HG03280 (cell line): ENCODE measurements at regions not wholly inside any gene's neighbourhood (a gene's known extent, or its start where the extent isn't known, plus 50 kb on each side); places are given as distances from the start of the nearest gene placed in this dataset.

Source experiments
- ATAC-seq: cut with Tn5 transposase; IDR thresholded peaks from one replicate; pipeline ENCODE4 v1.9.1; 2021; ENCODE audit warnings: mild to moderate bottlenecking, moderate library complexity; ENCODE audit not compliant: unreplicated experiment

DNA sequence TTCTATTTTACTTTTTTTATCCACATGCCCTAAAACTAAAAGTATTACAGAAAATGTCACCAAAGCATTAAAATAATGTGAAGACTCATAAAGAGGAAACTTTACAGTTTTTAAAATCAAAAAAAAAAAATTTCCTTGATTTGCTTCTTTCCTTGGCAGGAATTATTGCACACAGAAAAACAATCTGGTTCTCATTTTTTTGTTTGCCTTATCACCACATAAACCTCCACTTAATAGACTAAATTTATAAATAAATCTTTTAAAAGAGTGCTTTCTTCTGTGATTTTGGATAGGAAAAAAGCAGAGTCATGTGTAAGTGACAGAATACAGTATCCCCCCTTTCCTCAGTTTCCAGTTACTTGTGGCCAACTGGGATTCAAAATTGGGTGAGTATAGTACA, 695.1 kb upstream of the CITED2 start:
- no peak for ATAC-seq

DNA sequence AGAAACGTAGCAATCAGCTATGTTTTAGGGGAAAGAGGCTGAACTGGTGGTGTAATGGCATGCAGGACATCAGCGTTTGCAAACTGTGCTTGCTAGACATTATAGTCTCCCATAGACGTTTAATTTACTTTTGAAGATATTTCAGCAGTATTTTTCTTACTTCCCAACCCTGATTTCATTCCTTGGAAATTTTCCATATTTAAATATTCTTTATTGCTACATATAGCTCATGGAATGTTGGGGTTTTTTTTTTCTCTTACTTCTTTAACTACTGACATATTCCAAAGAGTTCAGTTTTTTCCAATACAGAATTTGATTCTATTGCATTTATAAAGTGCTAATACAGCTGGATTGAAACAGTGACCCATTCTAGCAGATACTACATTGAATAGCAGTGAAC, 694.4 kb upstream of the CITED2 start:
- no peak for ATAC-seq

DNA sequence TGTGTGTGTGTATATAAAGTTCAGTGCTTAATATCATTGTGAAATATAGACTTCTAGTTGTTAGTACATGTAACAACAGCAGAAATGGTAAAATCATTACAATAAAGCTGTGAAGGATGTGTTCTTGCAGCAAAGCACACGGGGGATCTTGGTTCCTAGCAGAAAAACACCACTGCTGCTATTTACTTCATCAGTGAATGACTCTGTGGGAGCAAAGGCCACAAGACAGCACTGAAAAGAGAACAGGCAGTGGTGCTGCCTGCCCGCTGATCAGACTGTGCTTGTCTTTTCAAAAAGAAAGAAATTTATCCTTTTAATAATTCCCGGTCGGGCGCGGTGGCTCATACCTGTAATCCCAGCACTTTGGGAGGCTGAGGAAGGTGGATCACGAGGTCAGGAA, 689.9 kb upstream of the CITED2 start:
- no peak for ATAC-seq

DNA sequence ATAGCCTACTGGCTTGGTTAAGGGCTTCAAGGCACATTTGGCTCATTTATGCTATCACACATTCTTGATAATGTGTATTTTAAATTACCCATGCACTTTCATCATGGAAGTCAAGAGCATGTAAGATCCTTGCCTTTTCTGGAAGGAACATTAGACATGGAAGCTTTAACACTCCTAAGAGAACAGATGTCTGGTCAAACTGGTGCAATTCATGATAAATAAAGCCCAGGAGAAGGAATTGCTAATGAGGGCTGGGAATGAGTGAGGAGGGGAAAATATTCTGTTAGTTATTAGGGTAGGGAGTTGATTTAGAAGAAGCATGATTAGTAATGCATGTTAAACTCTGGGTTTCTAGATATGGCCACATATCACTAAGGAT, 688.6 kb upstream of the CITED2 start:
- no peak for ATAC-seq

DNA sequence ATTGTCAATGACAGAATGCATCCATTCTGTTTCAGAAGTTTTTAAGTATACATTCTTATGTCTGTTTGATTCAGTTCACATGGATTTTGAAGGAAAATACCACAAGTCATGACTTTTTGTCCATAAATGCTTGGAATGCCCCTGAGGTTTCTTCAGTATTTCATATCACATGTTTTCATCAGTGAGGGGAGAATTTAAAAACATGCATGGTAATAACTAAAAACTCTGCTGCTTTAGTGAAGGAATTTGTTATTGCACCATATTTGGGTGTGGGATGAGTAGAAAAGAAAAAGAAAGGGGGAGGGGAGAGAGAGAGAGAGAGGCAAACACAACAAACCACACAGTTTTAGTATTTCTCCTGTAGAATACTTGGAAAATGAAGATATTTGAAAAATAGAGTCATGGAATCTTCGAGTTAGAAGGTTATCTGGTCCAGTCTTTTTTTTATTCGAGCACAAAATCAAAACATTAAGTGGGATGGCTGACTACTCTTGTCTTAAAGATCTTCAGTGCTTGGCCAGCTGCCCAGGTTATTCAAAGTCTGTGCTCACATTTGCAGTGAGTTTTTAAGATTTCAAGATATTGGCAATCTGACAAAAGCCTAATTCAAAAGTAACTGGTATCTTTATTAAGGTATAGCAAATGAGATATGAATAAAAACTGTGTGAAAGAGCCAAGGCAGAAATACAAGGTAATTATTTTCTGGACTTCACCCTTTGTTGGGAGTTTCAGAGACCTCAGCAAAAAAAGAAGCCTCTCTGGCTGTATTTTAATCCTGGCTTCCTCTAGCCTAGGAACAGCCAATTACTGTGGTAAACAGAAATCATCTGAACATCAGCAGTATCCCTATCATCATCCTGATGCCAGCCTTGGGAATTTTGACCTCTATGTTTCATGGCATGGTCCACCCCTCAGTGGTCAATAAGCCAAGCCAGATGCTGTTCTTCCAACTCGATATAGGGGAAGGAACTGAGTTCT, 687.9 kb upstream of the CITED2 start:
- ATAC-seq, result no peak

DNA sequence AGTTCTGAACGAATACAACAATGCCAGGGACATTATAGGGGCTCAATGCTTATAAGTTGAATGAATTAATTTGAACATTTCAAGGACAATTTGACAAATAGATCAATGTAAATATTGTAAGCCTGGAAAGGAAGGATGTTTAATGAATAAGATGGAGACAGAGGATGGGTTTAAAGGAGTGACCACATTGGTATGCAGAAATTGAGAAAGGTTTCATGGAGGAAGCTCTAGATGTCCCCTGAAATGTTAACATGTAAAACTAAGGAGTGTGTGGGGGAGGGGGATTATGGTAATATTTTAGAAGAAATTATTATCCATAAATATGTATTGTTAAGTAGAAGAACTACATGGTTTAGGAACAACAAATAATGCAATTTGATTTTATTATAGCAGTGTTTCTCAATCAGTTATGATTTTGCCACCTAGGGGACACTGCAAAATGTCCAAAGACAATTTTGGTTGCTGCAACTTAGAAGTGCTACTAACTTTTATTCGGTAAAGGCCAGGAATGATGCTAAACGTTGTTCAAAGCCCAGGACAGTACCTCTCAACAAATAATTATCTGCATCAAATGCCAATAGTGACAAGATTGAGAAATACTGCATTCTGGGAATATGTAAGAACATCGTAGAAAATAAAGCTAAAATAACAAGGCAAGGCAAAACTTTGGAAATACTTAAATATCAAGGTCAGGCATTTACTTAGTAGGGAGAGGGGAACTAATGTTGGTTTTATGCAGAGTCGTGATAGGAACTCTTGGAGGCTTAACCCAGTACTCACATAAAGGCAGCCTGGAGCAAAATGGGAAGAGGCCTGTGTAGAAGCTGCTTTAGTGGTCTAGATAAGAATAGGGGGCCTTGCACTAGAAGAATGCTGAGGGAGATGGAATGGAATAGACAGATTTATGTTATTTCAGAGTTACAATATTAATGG, 686.9 kb upstream of the CITED2 start:
- ATAC-seq, result no peak

DNA sequence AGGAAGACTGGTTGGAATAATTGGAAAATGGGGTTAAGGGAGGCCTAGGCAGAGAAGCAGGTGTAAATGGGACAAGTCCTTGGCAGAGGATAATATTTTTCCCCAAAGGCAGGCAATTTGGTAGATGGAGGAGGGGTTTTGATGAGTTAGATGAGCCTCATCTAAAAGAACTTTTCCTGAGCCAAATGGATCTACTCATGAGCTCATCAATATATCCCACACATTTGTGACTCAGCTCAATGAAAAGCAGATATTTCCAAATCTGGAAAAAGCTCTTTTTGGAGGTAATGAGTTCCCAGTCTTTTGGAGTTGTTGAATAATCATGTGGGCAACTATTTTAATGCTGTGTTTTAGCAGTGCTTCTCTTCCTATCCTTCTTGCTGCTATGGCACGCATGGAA, 685.5 kb upstream of the CITED2 start:
- ATAC-seq, result no peak

DNA sequence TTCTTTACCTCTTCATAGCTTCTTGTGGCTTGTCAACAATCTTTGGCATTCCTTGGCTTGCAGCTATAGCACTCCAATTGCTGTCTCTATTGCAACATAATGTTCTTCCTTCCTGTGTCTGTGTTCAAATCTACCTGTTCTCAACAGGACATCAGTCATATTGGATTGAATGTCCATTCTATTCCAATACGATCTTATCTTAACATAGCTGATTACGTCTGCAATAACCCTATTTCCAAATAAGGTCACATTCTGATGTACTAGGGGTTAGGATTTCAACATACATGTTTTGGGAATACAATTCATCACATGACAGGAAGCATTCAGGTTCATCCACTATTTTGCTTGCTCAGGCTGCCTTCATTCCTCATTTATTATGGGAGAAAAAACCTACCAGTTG, 684.4 kb upstream of the CITED2 start:
- ATAC-seq, result no peak

DNA sequence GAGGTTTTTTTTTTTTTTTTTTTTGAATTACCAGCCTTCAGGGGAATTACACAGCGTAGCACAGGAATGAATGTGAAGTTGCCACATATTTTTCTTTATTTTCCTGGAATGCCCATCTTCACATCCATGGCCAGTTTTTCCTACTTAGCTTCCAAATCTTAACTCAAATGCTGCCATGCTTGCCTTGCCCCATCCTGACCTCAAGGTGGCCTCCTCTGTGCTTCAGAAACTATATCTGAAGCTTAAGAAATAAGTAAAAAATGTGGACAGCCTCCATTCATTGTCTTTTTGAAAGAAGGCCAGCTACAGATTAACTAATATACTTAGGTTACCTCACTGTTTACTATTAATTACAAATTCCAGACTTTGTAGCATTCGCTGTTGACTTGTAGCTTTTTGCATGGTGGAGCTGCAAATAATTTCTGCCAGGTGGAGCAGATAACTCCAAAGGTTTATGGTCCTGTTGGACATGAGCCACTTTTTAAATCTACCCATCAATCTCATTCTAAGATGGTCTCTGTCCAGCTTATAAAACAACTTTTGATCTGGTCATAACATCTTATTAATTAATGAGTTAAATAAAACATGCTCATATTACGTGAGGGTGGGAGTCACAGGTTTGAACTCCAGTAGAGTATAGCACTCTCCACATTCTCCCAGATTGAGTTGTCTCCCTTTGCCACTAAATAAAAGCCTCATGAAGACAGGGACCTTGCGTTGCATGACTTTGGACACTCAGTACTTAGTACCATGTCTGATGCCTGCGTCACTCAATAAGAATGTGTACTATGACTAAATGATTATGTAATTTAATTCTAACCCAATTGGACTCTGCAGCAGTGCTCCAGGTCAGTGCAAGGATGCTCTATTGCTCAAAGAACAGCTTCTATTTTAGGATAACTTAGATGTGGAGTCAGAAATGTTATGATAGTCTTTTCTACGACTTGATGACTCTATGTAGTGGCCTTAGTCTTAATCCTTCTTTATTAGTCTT, 678.6 kb upstream of the CITED2 start:
- ATAC-seq, result no peak

DNA sequence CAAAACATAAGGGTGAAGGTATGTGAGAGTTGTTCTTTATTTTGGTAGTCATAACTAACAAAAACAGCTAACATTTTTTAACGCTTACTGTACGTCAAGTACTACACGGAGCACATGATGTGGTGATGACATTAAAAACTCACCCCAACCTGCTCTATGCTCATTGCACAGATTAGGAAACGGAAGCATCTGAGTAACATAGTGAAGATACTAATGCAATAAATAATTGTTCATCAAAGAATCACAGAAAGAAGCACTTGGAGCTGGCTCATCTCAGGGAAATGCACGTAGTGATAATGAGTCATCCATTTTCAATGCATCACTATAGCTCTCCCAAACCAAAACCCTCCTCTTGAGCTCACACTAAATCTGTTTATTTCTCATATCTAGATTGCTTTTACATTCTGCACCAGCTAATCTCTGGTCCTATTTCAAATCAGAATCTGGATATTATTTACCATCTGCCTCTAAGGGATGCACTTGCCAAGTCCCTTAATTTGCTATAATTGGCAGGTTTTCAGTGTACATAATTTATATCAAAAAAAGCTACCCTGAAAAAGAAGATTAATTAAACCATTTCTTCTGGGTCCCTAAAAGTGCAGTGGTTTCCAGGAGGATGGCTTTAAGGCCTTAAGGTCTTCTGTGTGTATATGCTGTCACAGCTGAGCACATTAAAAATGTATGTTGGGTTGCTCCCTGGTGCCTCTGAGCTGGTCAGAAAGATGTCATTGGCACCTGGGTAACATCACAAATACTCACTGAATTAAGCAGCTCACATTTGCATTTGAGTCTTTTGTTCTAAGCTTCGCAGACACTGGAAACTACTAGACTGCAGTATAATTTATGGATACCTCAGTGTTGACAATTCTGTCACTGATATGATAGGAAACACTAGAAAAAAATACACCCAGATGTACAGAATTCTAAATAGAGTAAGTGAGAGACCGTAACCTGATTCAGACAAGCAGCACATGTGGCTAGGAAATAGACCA, 677.4 kb upstream of the CITED2 start:
- no peak for ATAC-seq

DNA sequence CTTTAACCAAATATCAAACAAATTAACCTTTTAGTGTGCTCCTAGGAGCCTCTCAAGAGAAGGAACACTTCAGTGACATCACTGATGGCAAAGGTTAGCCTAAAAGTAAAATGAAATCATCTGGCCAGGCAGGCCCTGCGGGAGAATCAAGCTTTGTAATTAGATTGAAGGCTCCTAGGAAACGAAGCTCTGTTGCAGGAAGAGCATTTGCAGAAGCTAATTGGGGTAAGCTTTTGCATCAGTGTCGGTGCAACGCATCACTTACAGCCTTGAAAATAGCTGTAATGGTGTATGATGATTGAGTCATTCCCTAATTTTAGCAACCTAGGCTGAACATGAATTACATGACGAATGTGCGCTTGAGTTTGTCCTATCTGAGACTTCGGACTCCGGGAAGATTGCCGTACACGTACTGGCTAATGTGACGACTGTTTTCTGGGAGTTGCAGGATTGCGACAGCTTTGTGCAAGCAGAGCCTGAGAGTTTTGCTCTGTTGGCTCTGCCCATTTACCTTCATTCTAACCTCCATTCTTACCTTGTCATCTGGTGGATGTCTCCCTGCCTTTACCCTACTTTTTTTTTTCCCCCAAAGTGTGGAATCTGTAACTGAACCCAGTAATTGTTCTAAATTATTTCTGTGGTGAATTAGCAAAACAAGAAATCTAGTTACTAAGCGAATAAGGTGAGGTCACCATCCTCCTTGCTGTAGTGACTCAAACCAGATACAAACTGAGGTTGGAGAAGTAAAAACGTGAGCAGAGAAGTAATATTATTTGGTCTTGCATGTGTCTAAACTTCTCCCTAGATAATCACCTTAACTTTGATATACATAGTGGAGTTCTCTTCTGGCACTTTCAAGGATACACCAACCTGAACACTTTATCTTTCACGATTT, 675.9 kb upstream of the CITED2 start:
- ATAC-seq, result no peak

DNA sequence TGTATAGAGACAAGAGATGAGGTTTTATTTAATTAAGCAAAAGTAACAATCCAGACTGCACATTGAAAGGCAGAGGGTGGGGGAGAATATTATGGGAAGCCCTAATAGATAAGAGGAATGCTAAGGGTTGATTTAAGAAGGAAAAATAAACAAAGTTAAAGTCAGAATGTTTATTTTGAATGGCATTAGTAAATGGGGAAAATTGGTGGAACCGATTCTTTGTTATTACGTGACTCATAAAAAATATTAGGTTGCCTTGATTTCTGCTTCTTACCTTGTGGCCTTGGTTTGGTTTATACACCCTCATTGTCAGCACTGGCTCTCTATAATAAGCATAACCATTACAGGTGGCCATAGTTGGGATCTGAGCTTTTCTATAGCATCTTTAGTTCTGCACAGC, 674.8 kb upstream of the CITED2 start:
- no peak for ATAC-seq

DNA sequence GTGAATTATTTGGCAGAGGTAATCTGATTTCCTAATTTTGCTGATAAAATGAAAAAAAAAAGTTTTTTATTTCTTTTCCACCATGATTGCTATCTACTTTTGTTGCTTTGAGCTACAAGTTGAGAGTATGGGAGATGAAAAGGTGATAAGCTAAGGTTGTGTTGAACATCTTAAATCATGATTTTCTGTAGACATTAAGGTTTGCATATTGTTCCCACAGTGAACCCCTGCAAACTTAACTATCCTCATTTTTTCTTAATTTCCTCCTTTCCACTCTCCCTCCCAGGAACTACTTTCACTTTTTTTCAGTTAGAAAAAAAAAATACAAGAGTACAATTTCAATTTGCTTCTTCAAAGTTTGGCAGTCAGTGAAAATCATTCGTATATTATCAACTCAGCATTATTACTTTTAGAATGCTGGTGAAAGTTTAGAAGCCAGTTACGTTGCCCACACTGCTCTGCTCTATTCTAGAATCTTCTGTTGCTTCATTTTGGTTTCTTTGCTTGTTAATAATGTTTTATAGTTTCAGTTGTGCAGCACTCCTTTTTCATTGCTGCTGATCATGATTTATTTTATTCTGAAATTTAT, 673.8 kb upstream of the CITED2 start:
- no peak for ATAC-seq

DNA sequence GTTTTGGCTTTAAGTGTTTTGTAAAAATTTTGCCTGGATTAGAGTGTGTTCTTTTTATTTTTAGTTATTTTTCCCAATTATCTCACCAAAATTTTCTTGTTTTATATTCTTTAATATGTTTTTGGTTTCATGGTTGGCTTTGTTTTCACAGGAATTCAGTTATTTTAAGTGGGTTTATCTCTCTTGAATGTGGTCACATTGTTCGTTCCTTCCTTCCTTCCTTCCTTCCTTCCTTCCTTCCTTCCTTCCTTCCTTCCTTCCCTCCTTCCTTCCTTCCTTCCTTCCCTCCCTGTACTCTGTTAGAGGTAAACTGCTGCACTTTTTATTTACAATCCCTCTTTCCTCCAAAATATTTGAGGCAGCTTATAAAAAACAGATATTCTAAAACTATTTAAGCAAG, 672.9 kb upstream of the CITED2 start:
- ATAC-seq, result no peak

DNA sequence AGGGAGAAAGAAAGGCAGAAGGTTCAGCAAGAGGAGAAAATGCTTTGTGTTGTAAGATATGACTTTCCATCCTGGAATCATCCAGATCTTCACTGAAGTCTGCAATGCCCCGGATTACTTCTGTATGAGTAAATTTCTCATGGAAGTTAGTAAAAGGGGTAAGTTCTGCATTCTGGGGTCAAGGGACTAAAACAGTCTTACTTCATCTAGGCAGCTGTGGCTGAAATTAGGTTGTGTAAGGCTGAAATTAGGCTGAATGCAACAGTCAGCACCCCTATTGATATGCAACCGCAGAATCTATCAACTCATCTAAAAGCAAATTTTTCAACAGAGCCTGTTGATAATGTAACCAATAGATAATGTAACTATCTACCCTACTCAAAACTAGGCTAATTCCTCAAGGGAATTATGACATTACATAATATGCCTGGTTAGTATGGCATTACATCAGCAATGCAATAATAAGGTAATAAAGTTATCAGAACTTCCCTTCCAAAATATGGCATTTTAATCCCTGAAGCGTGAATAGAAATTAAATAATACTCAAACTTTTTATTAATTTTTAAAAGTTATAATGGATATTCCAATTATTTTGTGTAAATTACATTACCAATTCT, 671.7 kb upstream of the CITED2 start:
- ATAC-seq, result no peak

DNA sequence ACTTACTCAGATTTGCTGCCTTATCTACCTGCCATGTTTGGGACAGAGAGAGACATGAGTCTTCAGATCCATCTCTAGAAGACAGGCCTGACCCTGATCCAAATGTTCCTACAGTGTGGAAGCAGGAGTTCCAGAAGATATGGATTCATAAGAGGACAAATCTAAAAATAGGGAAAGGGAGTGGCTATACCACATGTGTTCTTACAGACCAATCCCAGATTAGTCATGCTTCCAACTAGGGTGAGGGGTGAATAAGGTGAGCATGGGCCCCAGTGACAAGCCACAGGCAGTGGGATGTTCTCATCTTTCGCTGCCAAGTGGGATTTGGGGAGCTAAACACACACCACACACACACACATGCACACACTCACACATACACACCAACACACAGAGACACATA, 670.7 kb upstream of the CITED2 start:
- ATAC-seq, result no peak

DNA sequence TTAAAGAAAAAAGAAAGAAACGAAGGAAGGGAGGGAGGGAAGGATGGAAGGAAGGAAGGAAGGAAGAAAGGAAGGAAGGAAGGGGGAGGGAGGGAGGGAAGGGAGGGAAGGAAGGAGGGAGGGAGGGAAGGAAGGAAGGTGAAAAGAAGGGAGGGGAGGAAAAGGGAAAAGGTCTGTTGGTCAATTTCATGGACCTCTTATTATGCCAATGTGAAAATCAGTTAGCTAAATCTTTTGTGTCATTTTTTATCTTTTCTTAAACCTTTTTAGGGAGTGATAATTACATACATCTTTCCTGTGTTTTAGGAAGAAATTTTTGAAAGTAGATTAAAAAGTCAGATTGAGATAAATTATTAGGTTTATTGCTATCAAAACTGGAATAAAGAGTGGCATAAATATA, 670.2 kb upstream of the CITED2 start:
- no peak for ATAC-seq
